Activated CD4-positive, alpha-beta T cell treated with anti-CD3 and anti-CD28 coated beads, Interleukin-2, amount 50 U/mL, for 48 hours (primary cell): ENCODE measurements at regions not wholly inside any gene's neighbourhood (a gene's known extent, or its start where the extent isn't known, plus 50 kb on each side); places are given as distances from the start of the nearest gene placed in this dataset.

Source experiments
- DNase-seq, 2 experiments: peaks; one replicate each; pipeline ENCODE4 v3.0.0-alpha.2; 2020

- no peak for DNase-seq
Observed at GRCh38 chr6:119470893-119471542, 121.5 kb upstream of the MAN1A1 start.

- DNase-seq, result no peak
Observed at GRCh38 chr6:119467488-119468081, 118.0 kb upstream of the MAN1A1 start.

- DNase-seq, result no peak
Observed at GRCh38 chr6:119466226-119466625, 116.7 kb upstream of the MAN1A1 start.

- DNase-seq, result peak; percentile 2 to 15
Observed at GRCh38 chr6:119463081-119463626, 113.6 kb upstream of the MAN1A1 start.

- DNase-seq, result no peak
Observed at GRCh38 chr6:119461187-119461586, 111.6 kb upstream of the MAN1A1 start.

- DNase-seq, result no peak
Observed at GRCh38 chr6:119459207-119459974, 109.8 kb upstream of the MAN1A1 start.

GRCh38 chr6:119454714-119455113 lies 105.2 kb upstream of the MAN1A1 start:
- DNase-seq, result no peak

- no peak for DNase-seq
Observed at GRCh38 chr6:119453242-119454200, 104.0 kb upstream of the MAN1A1 start.

GRCh38 chr6:119449331-119450156 lies 100.0 kb upstream of the MAN1A1 start:
- DNase-seq, result no peak

GRCh38 chr6:119447921-119448320 lies 98.4 kb upstream of the MAN1A1 start:
- no peak for DNase-seq

GRCh38 chr6:119446609-119447008 lies 97.0 kb upstream of the MAN1A1 start:
- DNase-seq, result no peak

- no peak for DNase-seq
Observed at GRCh38 chr6:119446115-119446554, 96.6 kb upstream of the MAN1A1 start.

GRCh38 chr6:119445666-119446065 lies 96.1 kb upstream of the MAN1A1 start:
- no peak for DNase-seq

GRCh38 chr6:119444642-119445557 lies 95.3 kb upstream of the MAN1A1 start:
- DNase-seq, result no peak

GRCh38 chr6:119443993-119444641 lies 94.6 kb upstream of the MAN1A1 start:
- no peak for DNase-seq

- DNase-seq, result no peak
Observed at GRCh38 chr6:119442776-119443184, 93.2 kb upstream of the MAN1A1 start.

- no peak for DNase-seq
Observed at GRCh38 chr6:119440953-119441352, 91.4 kb upstream of the MAN1A1 start.

- DNase-seq, result no peak
Observed at GRCh38 chr6:119436583-119436982, 87.0 kb upstream of the MAN1A1 start.

GRCh38 chr6:119431799-119432198 lies 82.2 kb upstream of the MAN1A1 start:
- no peak for DNase-seq

GRCh38 chr6:119430805-119431204 lies 81.2 kb upstream of the MAN1A1 start:
- DNase-seq, result no peak
